ENCODE measurements at regions not wholly inside any gene's neighbourhood (a gene's known extent, or its start where the extent isn't known, plus 50 kb on each side); places are given as distances from the start of the nearest gene placed in this dataset.
"Not testable (repeated sequence)": the region's sequence is repeated elsewhere in the genome, so short reads cannot be mapped to it uniquely, and the experiment has no call there.

- DNase-seq = peak; percentile 68
- H3K36me3 Mint-ChIP-seq (ENCODE audit: low read depth) = peaks cover 19% of the 10 kb centered on the region
- no peaks in the 10 kb centered on the region for H3K27me3 Mint-ChIP-seq
- H3K4me1 Mint-ChIP-seq (ENCODE audit: low read depth) = peaks cover 81% of the 10 kb centered on the region
- peak overlapping the region; percentile 99 for H3K27ac Mint-ChIP-seq
- H3K9me3 Mint-ChIP-seq = no peaks in the 10 kb centered on the region
- peak overlapping the region; percentile 66 for H3K4me3 Mint-ChIP-seq
These were observed 376.3 kb upstream of the RGS6 start for GRCh38 chr14:71555654-71556559.

GRCh38 chr14:71556730-71557129, 375.5 kb upstream of the RGS6 start:
- H3K27me3 Mint-ChIP-seq = no peaks in the 10 kb centered on the region
- peak overlapping the region; percentile 99 for H3K27ac Mint-ChIP-seq
- peaks cover 19% of the 10 kb centered on the region for H3K36me3 Mint-ChIP-seq (ENCODE audit: low read depth)
- no peak overlapping the region for H3K4me3 Mint-ChIP-seq
- DNase-seq = no peak
- H3K9me3 Mint-ChIP-seq = no peaks in the 10 kb centered on the region
- H3K4me1 Mint-ChIP-seq (ENCODE audit: low read depth) = peaks cover 73% of the 10 kb centered on the region

- H3K4me1 Mint-ChIP-seq (ENCODE audit: low read depth) = peaks cover 71% of the 10 kb centered on the region
- H3K36me3 Mint-ChIP-seq (ENCODE audit: low read depth) = peaks cover 19% of the 10 kb centered on the region
- no peaks in the 10 kb centered on the region for H3K27me3 Mint-ChIP-seq
- H3K9me3 Mint-ChIP-seq = no peaks in the 10 kb centered on the region
- H3K4me3 Mint-ChIP-seq = peak overlapping the region; percentile 18
- DNase-seq = no peak
- H3K27ac Mint-ChIP-seq = peak overlapping the region; percentile 99
These were observed 374.9 kb upstream of the RGS6 start for GRCh38 chr14:71557351-71557750.

- Mint-ChIP-seq H3K4me1 (ENCODE audit: low read depth) (peaks cover 66% of the 10 kb centered on the region), H3K36me3 (ENCODE audit: low read depth) (peaks cover 15% of the 10 kb centered on the region)
- DNase-seq, H3K9me3 Mint-ChIP-seq, H3K27ac Mint-ChIP-seq, H3K4me3 Mint-ChIP-seq, H3K27me3 Mint-ChIP-seq: not testable (repeated sequence)
These were observed 373.3 kb upstream of the RGS6 start for GRCh38 chr14:71558943-71559342.

GRCh38 chr14:71560751-71561150, 371.5 kb upstream of the RGS6 start:
- Mint-ChIP-seq H3K4me3 (no peak overlapping the region), H3K9me3 (no peaks in the 10 kb centered on the region), H3K4me1 (ENCODE audit: low read depth) (peaks cover 54% of the 10 kb centered on the region), H3K27ac (no peak overlapping the region), H3K27me3 (no peaks in the 10 kb centered on the region), H3K36me3 (ENCODE audit: low read depth) (peaks cover 15% of the 10 kb centered on the region)
- no peak for DNase-seq

- Mint-ChIP-seq H3K27me3 (no peaks in the 10 kb centered on the region), H3K4me3 (no peak overlapping the region), H3K27ac (no peak overlapping the region), H3K36me3 (ENCODE audit: low read depth) (peaks cover 2% of the 10 kb centered on the region), H3K9me3 (no peaks in the 10 kb centered on the region), H3K4me1 (ENCODE audit: low read depth) (peaks cover 30% of the 10 kb centered on the region)
- DNase-seq = no peak
These were observed 368.6 kb upstream of the RGS6 start for GRCh38 chr14:71563492-71564153.

- H3K36me3 Mint-ChIP-seq (ENCODE audit: low read depth) = no peaks in the 10 kb centered on the region
- H3K27me3 Mint-ChIP-seq = no peaks in the 10 kb centered on the region
- H3K4me1 Mint-ChIP-seq (ENCODE audit: low read depth) = peaks cover 20% of the 10 kb centered on the region
- DNase-seq = no peak
- H3K4me3 Mint-ChIP-seq = no peak overlapping the region
- H3K9me3 Mint-ChIP-seq = no peaks in the 10 kb centered on the region
- no peak overlapping the region for H3K27ac Mint-ChIP-seq
These were observed 366.0 kb upstream of the RGS6 start for GRCh38 chr14:71566276-71566675.

GRCh38 chr14:71567499-71568133, 364.6 kb upstream of the RGS6 start:
- not testable (repeated sequence) for DNase-seq; H3K27me3 Mint-ChIP-seq; H3K27ac Mint-ChIP-seq; H3K36me3 Mint-ChIP-seq (ENCODE audit: low read depth); H3K9me3 Mint-ChIP-seq; H3K4me3 Mint-ChIP-seq
- H3K4me1 Mint-ChIP-seq (ENCODE audit: low read depth) = peaks cover 20% of the 10 kb centered on the region

GRCh38 chr14:71574976-71575375, 357.3 kb upstream of the RGS6 start:
- peaks cover 4% of the 10 kb centered on the region for H3K36me3 Mint-ChIP-seq (ENCODE audit: low read depth)
- H3K27me3 Mint-ChIP-seq = no peaks in the 10 kb centered on the region
- H3K9me3 Mint-ChIP-seq = no peaks in the 10 kb centered on the region
- peaks cover 2% of the 10 kb centered on the region for H3K4me1 Mint-ChIP-seq (ENCODE audit: low read depth)
- H3K27ac Mint-ChIP-seq = no peak overlapping the region
- no peak overlapping the region for H3K4me3 Mint-ChIP-seq
- DNase-seq = no peak

GRCh38 chr14:71576472-71576871, 355.8 kb upstream of the RGS6 start:
- H3K9me3 Mint-ChIP-seq = no peaks in the 10 kb centered on the region
- H3K36me3 Mint-ChIP-seq (ENCODE audit: low read depth) = peaks cover 4% of the 10 kb centered on the region
- no peak overlapping the region for H3K4me3 Mint-ChIP-seq
- no peaks in the 10 kb centered on the region for H3K27me3 Mint-ChIP-seq
- H3K4me1 Mint-ChIP-seq (ENCODE audit: low read depth) = peaks cover 2% of the 10 kb centered on the region
- no peak overlapping the region for H3K27ac Mint-ChIP-seq
- DNase-seq = no peak

GRCh38 chr14:71579331-71579730, 352.9 kb upstream of the RGS6 start:
- Mint-ChIP-seq H3K4me1 (ENCODE audit: low read depth) (peaks cover 12% of the 10 kb centered on the region), H3K4me3 (no peak overlapping the region), H3K9me3 (no peaks in the 10 kb centered on the region), H3K36me3 (ENCODE audit: low read depth) (peaks cover 9% of the 10 kb centered on the region), H3K27me3 (no peaks in the 10 kb centered on the region), H3K27ac (no peak overlapping the region)
- DNase-seq = no peak

GRCh38 chr14:71582705-71583104, 349.5 kb upstream of the RGS6 start:
- no peak overlapping the region for H3K27ac Mint-ChIP-seq
- no peaks in the 10 kb centered on the region for H3K27me3 Mint-ChIP-seq
- no peaks in the 10 kb centered on the region for H3K9me3 Mint-ChIP-seq
- DNase-seq = no peak
- H3K4me3 Mint-ChIP-seq = no peak overlapping the region
- H3K36me3 Mint-ChIP-seq (ENCODE audit: low read depth) = peaks cover 19% of the 10 kb centered on the region
- H3K4me1 Mint-ChIP-seq (ENCODE audit: low read depth) = peaks cover 24% of the 10 kb centered on the region

GRCh38 chr14:71583194-71583593, 349.0 kb upstream of the RGS6 start:
- Mint-ChIP-seq H3K27me3 (no peaks in the 10 kb centered on the region), H3K4me1 (ENCODE audit: low read depth) (peaks cover 29% of the 10 kb centered on the region), H3K27ac (no peak overlapping the region), H3K36me3 (ENCODE audit: low read depth) (peaks cover 23% of the 10 kb centered on the region), H3K9me3 (no peaks in the 10 kb centered on the region), H3K4me3 (no peak overlapping the region)
- no peak for DNase-seq

- Mint-ChIP-seq H3K9me3 (no peaks in the 10 kb centered on the region), H3K27me3 (no peaks in the 10 kb centered on the region), H3K27ac (no peak overlapping the region), H3K36me3 (ENCODE audit: low read depth) (peaks cover 25% of the 10 kb centered on the region), H3K4me1 (ENCODE audit: low read depth) (peaks cover 32% of the 10 kb centered on the region), H3K4me3 (no peak overlapping the region)
- no peak for DNase-seq
These were observed 348.5 kb upstream of the RGS6 start for GRCh38 chr14:71583705-71584104.

- no peak for DNase-seq
- Mint-ChIP-seq H3K36me3 (ENCODE audit: low read depth) (peaks cover 36% of the 10 kb centered on the region), H3K27ac (no peak overlapping the region), H3K4me3 (no peak overlapping the region), H3K4me1 (ENCODE audit: low read depth) (peaks cover 41% of the 10 kb centered on the region), H3K9me3 (no peaks in the 10 kb centered on the region), H3K27me3 (no peaks in the 10 kb centered on the region)
These were observed 346.9 kb upstream of the RGS6 start for GRCh38 chr14:71585361-71585760.

Data from activated T-cell treated with anti-CD3 and anti-CD28 coated beads, Interleukin-2, amount 50 U/mL, for 24 hours (primary cell).